ENCODE measurements at regions not wholly inside any gene's neighbourhood (a gene's known extent, or its start where the extent isn't known, plus 50 kb on each side); places are given as distances from the start of the nearest gene placed in this dataset.

- no peak for DNase-seq (ENCODE audit: low spot score)
- TF ChIP-seq CTCF (IDR thresholded peaks at IDR 0.05): no peak
- no peak for ATAC-seq (ENCODE audit: low FRiP score)
Measured at GRCh38 chr2:2590841-2591541, 259.9 kb upstream of the MYT1L start.

- ATAC-seq (ENCODE audit: low FRiP score): no peak
- no peak for DNase-seq (ENCODE audit: low spot score)
Measured at GRCh38 chr2:2590141-2590540, 259.1 kb upstream of the MYT1L start.

GRCh38 chr2:2588777-2589176, 257.7 kb upstream of the MYT1L start:
- TF ChIP-seq CTCF (IDR thresholded peaks at IDR 0.05): no peak
- DNase-seq (ENCODE audit: low spot score): no peak
- no peak for ATAC-seq (ENCODE audit: low FRiP score)

More at GRCh38 chr2:2590141-2590540, 259.1 kb upstream of the MYT1L start:
- no peak for TF ChIP-seq CTCF (IDR thresholded peaks at IDR 0.05)

- ATAC-seq (ENCODE audit: low FRiP score) (no peak), DNase-seq (ENCODE audit: low spot score) (no peak)
- TF ChIP-seq CTCF (IDR thresholded peaks at IDR 0.05): no peak
Measured at GRCh38 chr2:2587354-2587753, 256.3 kb upstream of the MYT1L start.

GRCh38 chr2:2586931-2587330, 255.9 kb upstream of the MYT1L start:
- DNase-seq (ENCODE audit: low spot score) (no peak), ATAC-seq (ENCODE audit: low FRiP score) (no peak)
- TF ChIP-seq CTCF (IDR thresholded peaks at IDR 0.05): no peak

- TF ChIP-seq CTCF (IDR thresholded peaks at IDR 0.05): no peak
- DNase-seq (ENCODE audit: low spot score): no peak
Measured at GRCh38 chr2:2586068-2586776, 255.1 kb upstream of the MYT1L start.

More at GRCh38 chr2:2586068-2586776, 255.1 kb upstream of the MYT1L start:
- no peak for ATAC-seq (ENCODE audit: low FRiP score)
